ENCODE measurements at regions not wholly inside any gene's neighbourhood (a gene's known extent, or its start where the extent isn't known, plus 50 kb on each side); places are given as distances from the start of the nearest gene placed in this dataset.

GRCh38 chr3:59698091-59698490 lies 648.3 kb upstream of the CFAP20DC start:
- no peak for DNase-seq

GRCh38 chr3:59696783-59697182 lies 647.0 kb upstream of the CFAP20DC start:
- DNase-seq = no peak

GRCh38 chr3:59695860-59696259 lies 646.0 kb upstream of the CFAP20DC start:
- DNase-seq = no peak

DNA sequence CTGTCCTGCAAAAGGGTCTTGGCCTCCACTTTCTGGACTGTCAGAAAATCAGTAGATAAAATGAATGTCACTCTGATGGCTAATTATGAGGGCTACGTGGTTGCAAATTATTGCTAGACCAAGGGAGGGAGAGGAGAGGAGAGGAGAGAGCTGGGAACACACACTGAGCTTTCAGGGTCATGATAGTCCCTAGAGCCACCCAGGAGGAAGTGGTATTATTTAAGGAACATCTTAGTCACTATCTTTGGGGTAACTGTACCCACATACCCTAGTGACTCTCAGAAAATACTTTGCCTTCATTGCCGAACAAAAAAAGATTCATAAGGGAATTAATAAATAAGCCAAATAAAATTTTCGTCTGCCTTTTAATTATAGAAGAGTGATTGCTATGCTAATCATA lies 642.3 kb upstream of the CFAP20DC start:
- DNase-seq = no peak

- no peak for DNase-seq
Measured at GRCh38 chr3:59690886-59691285, 641.1 kb upstream of the CFAP20DC start.

- no peak for DNase-seq
Measured at GRCh38 chr3:59688636-59689035, 638.8 kb upstream of the CFAP20DC start.

- DNase-seq = no peak
Measured at GRCh38 chr3:59685432-59685831, 635.6 kb upstream of the CFAP20DC start.

- no peak for DNase-seq
Measured at GRCh38 chr3:59684766-59685165, 634.9 kb upstream of the CFAP20DC start.

DNA sequence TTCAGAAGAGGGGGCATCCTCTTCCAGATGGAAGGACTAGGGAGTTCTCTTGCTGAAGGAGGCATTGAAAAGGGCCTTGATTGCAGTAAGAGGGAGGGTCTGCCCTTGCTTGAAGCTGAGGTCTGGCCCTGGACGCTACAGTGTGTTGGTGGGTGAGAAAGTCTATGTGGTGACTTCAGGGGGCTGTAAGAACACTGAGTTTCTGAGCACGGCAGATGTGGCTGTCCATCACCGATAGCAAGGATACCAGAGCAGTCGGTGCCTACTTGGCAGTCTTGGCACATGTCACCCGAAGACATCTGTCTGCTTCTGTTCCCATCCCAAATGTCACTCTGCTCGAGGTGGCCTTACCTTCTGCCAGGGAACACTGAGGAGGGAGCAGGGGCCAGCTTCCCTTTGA lies 631.1 kb upstream of the CFAP20DC start:
- DNase-seq = no peak

DNA sequence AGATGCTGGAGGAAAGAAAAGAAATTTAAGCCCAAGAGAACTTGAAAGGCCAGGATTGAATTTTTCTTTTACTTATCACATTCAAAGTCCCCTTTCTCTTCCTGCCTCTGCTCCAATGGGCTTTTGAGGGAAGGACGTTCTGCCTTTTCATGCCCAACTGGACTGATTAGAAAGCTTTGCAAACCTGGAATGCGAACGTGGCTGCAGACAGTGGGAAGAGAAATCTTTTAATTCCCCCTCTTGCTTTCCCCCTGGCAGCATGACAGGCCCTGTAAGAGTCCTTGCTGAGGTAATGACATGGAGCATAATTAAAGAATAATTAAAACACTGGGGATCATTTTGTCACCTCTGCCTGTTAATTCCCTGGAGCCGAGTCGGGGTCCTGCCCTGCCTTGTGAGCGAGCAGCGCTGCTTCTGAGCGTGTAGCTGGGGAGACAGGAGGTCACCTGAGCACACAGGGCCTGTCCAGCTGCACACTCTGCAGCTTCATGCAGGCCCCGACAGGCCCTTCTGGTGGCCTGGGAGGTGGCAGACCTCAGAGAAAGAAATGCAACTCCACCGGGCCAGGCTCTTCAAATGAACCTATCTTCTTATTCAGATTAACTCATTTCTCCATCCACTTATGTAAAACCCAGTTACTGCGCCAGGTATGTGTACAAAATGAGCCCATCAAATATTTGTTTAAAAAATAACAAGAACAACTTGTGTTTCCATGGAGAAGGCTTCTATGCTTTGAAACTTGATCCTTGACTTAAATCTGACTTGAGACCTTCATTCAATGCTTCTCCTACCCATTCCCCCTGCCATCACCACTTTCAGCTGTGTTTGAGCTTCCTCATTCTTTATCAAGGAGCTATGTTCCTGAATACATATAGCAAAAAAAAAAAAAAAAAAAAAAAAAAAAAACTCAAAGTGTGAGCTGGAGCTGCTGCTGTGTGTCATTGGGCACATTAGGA lies 628.2 kb upstream of the CFAP20DC start:
- no peak for DNase-seq

- DNase-seq = no peak
Measured at GRCh38 chr3:59675495-59675894, 625.7 kb upstream of the CFAP20DC start.

DNA sequence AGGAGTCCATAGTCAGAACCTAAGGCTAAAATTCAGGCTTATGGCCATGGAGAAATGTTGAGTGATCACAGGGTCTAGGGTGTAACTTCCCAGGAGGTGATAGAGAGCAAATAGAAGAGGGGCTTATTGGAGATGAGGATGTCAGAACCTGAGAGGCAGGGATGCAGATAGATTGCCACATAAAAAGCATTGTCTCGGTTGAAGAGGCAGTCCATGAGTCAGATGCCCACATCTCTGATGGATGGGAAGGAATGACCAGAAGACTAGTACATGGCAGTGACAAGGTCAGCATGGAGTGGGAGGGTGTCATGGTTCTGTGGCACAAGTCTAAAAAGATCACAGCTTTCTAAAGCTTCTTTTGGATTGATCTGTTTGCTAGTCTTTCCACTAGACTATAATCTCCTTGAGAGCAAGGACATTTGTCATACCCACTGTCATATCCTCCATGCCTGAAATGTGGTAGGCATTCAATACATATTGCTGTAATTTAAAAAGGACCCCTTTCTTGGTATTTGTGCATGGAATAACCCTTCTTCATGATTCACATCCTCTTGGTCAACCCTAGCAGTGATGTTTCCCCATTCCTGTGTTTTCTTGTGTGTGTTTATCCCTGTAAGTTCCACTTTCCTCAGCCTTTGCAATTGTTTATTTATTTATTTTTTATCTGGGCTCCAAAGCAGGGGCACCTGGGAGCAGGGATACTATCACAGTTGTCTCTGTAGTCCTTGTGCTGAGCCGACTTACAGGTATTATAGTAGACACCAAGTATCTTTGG lies 613.4 kb upstream of the CFAP20DC start:
- DNase-seq = no peak

DNA sequence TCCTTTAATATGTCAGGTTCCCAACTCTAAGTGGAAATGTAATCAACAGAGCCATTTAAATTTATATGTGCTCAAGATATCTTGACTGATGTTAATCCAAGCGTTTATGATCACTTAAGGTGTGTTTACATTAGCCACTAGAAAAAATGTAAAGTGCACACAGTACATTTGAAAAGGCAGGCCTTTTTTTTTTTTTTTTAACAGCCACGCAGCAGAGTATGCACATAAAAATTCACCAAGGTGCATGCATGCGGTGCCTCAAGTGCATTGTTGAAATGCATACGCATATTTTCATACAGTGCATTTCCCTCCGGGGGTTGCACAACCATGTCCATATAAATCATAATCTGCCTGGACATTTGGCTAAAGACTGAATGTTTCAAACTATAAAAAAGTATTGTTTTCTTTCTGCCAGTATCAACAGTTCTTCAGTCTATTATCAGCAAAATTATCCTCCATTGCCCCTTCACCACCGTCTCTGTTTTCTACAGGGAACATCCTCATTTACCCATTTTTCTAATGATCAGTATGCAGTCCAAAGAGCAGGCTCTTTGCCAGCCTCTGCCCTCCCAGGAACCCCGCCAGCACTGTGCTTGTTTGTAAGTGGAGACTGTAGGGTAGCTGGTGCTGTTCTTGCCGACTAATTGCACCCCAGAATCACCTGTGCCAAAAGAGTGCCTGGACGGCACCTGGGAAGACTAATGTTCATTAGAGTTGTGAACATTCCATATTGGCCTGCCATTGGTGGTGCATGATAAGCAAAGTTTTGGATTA lies 611.2 kb upstream of the CFAP20DC start:
- no peak for DNase-seq

- DNase-seq = no peak
Measured at GRCh38 chr3:59660376-59660775, 610.6 kb upstream of the CFAP20DC start.

DNA sequence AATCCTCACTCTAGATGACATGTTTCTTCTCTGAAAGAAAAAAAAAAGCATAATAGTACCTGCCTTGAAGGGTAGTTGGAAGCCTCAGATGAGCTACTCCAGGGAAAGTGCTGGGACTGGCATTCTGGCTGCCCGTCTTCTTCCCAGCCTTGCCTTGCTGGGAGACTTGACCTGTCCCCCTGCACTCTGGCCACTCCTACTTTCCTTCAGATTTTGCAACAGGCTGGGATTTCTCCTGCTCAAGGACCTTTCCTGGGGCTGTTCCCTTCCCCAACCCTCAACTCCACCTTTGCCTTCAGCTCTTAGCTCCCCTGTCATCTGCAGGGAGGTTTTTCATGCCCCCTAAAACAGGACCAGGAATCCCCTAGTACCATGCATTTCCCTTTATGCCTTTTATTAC lies 609.9 kb upstream of the CFAP20DC start:
- DNase-seq = no peak

DNA sequence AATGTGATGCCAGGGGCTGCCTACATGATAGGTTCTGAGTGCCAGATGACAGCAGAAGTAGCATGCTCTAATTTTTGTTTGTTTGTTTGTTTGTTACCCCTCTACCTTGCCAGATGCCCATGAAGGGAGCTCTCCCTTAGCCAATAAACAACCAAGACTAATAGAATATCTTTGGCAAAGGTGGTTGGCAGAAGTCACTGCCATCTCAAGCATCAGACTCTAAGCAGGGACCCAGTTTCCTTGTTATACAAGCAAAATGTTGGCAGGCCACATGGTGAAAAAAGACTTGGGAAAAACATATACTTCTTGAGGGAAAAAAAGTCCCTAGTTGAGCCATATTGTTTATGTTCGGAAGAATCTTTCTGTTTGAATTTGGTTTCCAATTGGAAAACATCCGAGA lies 609.0 kb upstream of the CFAP20DC start:
- no peak for DNase-seq

DNA sequence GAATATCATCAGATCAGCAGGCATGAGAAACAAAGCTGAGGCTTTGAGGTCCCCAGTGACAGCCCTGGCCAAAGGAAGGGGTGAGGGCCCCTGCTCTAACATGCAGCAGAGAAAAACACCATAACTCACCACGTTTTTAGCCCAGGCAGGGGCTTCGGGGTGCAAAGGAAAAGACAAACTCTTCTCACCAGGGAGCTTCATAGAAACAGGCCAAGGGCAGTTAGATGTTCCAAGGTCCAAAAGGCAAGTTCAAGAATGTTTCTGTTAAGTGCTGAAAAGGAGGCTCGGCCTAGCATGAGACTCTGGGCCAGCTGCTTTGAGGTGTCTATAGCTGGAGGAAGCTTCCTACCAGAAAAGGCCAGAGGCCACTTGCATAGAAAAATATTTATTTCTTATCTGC lies 608.4 kb upstream of the CFAP20DC start:
- DNase-seq = no peak

- no peak for DNase-seq
Measured at GRCh38 chr3:59655418-59656015, 605.7 kb upstream of the CFAP20DC start.

- DNase-seq = no peak
Measured at GRCh38 chr3:59654480-59655417, 604.9 kb upstream of the CFAP20DC start.

DNA sequence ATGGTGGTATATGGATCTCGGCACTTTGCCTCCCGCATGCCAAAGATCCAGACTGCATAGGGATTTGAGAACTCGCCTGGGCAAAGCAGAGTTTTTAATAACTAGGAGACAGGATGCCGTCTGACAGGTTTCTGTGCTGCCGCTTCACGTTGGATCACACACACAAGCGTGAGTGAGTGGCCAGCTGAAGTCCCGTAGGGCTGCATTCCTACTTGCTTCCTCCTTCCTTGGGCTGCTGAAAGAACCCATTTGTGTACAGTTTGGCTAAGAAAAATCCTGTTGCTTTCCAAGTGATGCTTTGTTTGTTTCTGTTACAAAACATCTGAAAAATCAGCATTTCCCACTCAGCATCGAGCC lies 604.3 kb upstream of the CFAP20DC start:
- no peak for DNase-seq

DNA sequence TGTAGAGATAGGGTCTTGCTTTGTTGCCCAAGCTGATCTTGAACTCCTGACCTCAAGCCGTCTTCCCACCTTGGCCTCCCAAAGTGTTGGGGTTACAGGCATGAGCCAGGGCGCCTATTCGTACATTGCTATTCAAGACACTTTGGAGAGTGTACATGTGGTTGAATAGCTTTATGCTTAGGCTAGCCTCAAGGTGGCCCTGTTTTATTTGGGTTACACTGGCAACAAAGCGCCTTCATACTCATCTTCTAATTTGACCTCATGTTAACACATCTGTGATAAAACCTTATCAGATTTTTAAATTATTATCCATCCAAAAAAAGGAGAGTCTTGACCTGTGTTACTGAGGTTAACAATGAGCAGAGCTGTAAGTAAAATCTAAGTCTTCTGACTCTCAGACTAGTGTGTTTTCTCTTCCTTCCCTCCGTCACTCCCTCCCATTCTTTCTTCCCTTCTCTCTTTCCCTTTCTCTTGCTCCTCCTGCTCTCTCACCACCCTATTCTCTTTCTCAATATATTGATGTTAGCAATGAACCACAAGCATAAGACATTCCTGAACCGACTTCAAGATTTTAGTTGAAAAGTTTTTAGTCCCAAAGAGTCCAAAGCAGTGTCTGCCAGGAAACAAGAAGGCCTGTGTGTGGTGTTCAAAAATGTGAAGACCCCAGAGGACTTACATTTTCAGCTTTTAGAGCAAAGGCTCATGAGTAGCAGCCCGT lies 603.7 kb upstream of the CFAP20DC start:
- no peak for DNase-seq

All from activated CD4-positive, alpha-beta T cell treated with anti-CD3 and anti-CD28 coated beads for 1 hour (primary cell).